ENCODE measurements at regions not wholly inside any gene's neighbourhood (a gene's known extent, or its start where the extent isn't known, plus 50 kb on each side); places are given as distances from the start of the nearest gene placed in this dataset.

DNA sequence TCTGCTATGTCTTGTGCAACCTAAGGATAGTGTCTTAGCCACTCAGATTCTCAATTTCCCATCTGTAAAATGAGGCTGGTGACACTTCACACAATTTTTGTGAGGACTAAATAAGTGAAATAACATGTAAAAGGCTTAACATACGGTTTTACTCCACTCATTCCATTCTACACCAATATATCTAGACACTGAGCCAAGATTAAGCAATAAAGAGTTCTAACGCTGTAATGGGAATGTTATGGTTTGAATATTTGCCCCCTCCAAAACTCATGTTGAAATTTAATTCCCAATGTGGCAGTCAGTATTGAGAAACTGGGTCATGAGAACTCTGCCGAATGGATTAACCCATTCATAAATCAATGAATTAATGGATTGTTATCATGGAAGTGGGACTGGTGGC is 301.0 kb downstream of the HACE1 start:
- Histone ChIP-seq H3K36me3 (ENCODE audit: control insufficient read depth, insufficient read depth, low read length) (no peaks in the 10 kb centered on the region), H3K9me3 (ENCODE audit: control insufficient read depth, insufficient read depth, low read depth, low read length) (no peaks in the 10 kb centered on the region), H3K27me3 (ENCODE audit: control insufficient read depth, insufficient read depth, low read length) (no peaks in the 10 kb centered on the region), H3K27ac (ENCODE audit: low read length) (no peak overlapping the region), H3K4me1 (ENCODE audit: control insufficient read depth, insufficient read depth, low read length) (no peaks in the 10 kb centered on the region), H3K4me3 (ENCODE audit: low read depth in 2 of 2, low read length in 2 of 2) (no peak overlapping the region)
- in situ Hi-C loops (cut with HindIII; ENCODE audit: low pct_unique_long_range_greater_than_20kb, low sequenced_read_pairs) (no loop called here), intact Hi-C loops (cut with micrococcal nuclease; ENCODE audit: unreplicated experiment) (no loop called here)
- DNase-seq (ENCODE audit: low read depth, low spot score) (no peak), ATAC-seq (no peak)
- no TSS peak for BruUV-seq (replicated peaks)
- ChIA-PET CTCF (no interaction called here), POLR2A (no interaction called here)
- TF ChIP-seq TCF7L2 (IDR thresholded peaks at IDR 0.05; ENCODE audit: low read depth, low read length) (no peak), POLR2AphosphoS5 (IDR thresholded peaks at IDR 0.05; ENCODE audit: low read depth, low read length) (no peak), SIN3A (IDR thresholded peaks at IDR 0.05; ENCODE audit: borderline replicate concordance, insufficient read depth, low read depth, low read length) (no peak)
- TF ChIP-seq, protein P1, sequence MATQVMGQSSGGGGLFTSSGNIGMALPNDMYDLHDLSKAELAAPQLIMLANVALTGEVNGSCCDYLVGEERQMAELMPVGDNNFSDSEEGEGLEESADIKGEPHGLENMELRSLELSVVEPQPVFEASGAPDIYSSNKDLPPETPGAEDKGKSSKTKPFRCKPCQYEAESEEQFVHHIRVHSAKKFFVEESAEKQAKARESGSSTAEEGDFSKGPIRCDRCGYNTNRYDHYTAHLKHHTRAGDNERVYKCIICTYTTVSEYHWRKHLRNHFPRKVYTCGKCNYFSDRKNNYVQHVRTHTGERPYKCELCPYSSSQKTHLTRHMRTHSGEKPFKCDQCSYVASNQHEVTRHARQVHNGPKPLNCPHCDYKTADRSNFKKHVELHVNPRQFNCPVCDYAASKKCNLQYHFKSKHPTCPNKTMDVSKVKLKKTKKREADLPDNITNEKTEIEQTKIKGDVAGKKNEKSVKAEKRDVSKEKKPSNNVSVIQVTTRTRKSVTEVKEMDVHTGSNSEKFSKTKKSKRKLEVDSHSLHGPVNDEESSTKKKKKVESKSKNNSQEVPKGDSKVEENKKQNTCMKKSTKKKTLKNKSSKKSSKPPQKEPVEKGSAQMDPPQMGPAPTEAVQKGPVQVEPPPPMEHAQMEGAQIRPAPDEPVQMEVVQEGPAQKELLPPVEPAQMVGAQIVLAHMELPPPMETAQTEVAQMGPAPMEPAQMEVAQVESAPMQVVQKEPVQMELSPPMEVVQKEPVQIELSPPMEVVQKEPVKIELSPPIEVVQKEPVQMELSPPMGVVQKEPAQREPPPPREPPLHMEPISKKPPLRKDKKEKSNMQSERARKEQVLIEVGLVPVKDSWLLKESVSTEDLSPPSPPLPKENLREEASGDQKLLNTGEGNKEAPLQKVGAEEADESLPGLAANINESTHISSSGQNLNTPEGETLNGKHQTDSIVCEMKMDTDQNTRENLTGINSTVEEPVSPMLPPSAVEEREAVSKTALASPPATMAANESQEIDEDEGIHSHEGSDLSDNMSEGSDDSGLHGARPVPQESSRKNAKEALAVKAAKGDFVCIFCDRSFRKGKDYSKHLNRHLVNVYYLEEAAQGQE (IDR thresholded peaks at IDR 0.05; ENCODE audit: insufficient read depth in 1 of 2, low read depth in 2 of 2, low read length in 1 of 2) = no peak
- TF ChIP-seq, protein P2, sequence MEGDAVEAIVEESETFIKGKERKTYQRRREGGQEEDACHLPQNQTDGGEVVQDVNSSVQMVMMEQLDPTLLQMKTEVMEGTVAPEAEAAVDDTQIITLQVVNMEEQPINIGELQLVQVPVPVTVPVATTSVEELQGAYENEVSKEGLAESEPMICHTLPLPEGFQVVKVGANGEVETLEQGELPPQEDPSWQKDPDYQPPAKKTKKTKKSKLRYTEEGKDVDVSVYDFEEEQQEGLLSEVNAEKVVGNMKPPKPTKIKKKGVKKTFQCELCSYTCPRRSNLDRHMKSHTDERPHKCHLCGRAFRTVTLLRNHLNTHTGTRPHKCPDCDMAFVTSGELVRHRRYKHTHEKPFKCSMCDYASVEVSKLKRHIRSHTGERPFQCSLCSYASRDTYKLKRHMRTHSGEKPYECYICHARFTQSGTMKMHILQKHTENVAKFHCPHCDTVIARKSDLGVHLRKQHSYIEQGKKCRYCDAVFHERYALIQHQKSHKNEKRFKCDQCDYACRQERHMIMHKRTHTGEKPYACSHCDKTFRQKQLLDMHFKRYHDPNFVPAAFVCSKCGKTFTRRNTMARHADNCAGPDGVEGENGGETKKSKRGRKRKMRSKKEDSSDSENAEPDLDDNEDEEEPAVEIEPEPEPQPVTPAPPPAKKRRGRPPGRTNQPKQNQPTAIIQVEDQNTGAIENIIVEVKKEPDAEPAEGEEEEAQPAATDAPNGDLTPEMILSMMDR (IDR thresholded peaks at IDR 0.05) = no peak

DNA sequence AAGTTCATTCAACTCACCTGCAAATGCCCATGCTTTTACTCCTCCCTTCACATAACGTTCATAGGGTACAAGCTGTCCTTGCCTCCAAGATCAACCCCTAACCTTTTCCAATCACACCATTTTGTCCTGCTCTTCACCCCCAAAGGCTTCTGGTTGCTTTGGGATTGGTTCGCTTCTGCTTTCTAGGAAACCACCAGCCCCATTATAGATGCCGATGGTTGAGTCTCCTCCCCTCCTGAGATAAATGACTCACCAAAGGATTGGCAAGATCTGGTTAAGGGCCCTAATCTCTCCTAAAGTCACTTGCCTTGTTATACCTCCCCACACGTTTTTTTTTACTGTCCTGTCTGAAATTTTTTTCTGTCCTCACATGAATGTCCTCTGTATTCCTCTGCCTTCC is 311.4 kb downstream of the HACE1 start:
- Histone ChIP-seq H3K4me1 (ENCODE audit: control insufficient read depth, insufficient read depth, low read length) (no peaks in the 10 kb centered on the region), H3K27me3 (ENCODE audit: control insufficient read depth, insufficient read depth, low read length) (no peaks in the 10 kb centered on the region), H3K36me3 (ENCODE audit: control insufficient read depth, insufficient read depth, low read length) (no peaks in the 10 kb centered on the region), H3K27ac (ENCODE audit: low read length) (no peak overlapping the region), H3K4me3 (ENCODE audit: low read depth in 2 of 2, low read length in 2 of 2) (no peak overlapping the region), H3K9me3 (ENCODE audit: control insufficient read depth, insufficient read depth, low read depth, low read length) (no peaks in the 10 kb centered on the region)
- DNase-seq (ENCODE audit: low read depth, low spot score) (no peak), ATAC-seq (no peak)
- CTCF ChIA-PET = no interaction called here
- BruUV-seq (replicated peaks) = no TSS peak
- POLR2A ChIA-PET = no interaction called here
- in situ Hi-C loops (cut with HindIII; ENCODE audit: low pct_unique_long_range_greater_than_20kb, low sequenced_read_pairs) (no loop called here), intact Hi-C loops (cut with micrococcal nuclease; ENCODE audit: unreplicated experiment) (no loop called here)
- TF ChIP-seq TCF7L2 (IDR thresholded peaks at IDR 0.05; ENCODE audit: low read depth, low read length) = no peak
- TF ChIP-seq, protein P2 (IDR thresholded peaks at IDR 0.05) = no peak
- no peak for TF ChIP-seq POLR2AphosphoS5 (IDR thresholded peaks at IDR 0.05; ENCODE audit: low read depth, low read length)
- TF ChIP-seq, protein P1 (IDR thresholded peaks at IDR 0.05; ENCODE audit: insufficient read depth in 1 of 2, low read depth in 2 of 2, low read length in 1 of 2) = no peak
- TF ChIP-seq SIN3A (IDR thresholded peaks at IDR 0.05; ENCODE audit: borderline replicate concordance, insufficient read depth, low read depth, low read length) = no peak

Data from Panc1 (cell line).